DOHH2 (cell line): ENCODE measurements at regions not wholly inside any gene's neighbourhood (a gene's known extent, or its start where the extent isn't known, plus 50 kb on each side); places are given as distances from the start of the nearest gene placed in this dataset.

Experiments
- CTCF ChIP-seq: fragments of 200-600 bp; sonication (generic); IDR thresholded peaks from one replicate; pipeline ENCODE4 v1.5.1; 2014; ENCODE audit warnings: antibody characterized with exemption, mild to moderate bottlenecking, low read depth, low read length; ENCODE audit not compliant: poor library complexity, severe bottlenecking
- EZH2phosphoT487 ChIP-seq: fragments of 200-600 bp; sonication (generic); IDR thresholded peaks from 2 replicates; pipeline ENCODE4 v1.6.1; 2017; ENCODE audit warnings: borderline replicate concordance, mild to moderate bottlenecking, antibody characterized with exemption, low read length, moderate library complexity, mixed read lengths

- TF ChIP-seq CTCF (no peak), EZH2phosphoT487 (no peak)
Observed at GRCh38 chr9:89835666-89836065, 230.9 kb downstream of the GADD45G start.
